Endothelial cell of umbilical vein (primary cell): ENCODE measurements at regions not wholly inside any gene's neighbourhood (a gene's known extent, or its start where the extent isn't known, plus 50 kb on each side); places are given as distances from the start of the nearest gene placed in this dataset.

Experiments
- BruUV-seq: library from RNA; stranded (reverse); fragments of 400-500 nt; replicated peaks from 2 replicates; lab custom pipeline; 2021; lab: Mats Ljungman, UMichigan
- CTCF ChIA-PET: fragments of 300-600, 350-600 bp; sonication (Branson Sonifier 250); formaldehyde crosslinking; loops from one replicate; lab custom pipeline; 2021; ENCODE audit warnings: antibody characterized with exemption, inconsistent platforms; lab: Charles Lee
- POLR2A ChIA-PET: fragments of 300-600, 350-600 bp; sonication (Branson Sonifier 250); formaldehyde crosslinking; loops from one replicate; lab custom pipeline; 2021; ENCODE audit warnings: antibody characterized with exemption, inconsistent platforms; lab: Charles Lee
- DNase-seq: peaks from one replicate; pipeline ENCODE4 v3.0.0-alpha.2; 2011; ENCODE audit warnings: low read depth, low spot score
- FAIRE-seq: peaks from 2 replicates; lab custom pipeline; 2011; peaks lifted over from hg19 to GRCh38; lab: Jason Lieb, UNC
- H2AFZ ChIP-seq: 2 replicates; pipeline ENCODE4 v1.6.0; 2012; ENCODE audit warnings: low read depth, low read length, control low read depth, inconsistent platforms
- H3K27ac ChIP-seq: 2 replicates; pipeline ENCODE4 v1.5.1; 2011; ENCODE audit warnings: low read depth, mild to moderate bottlenecking, control low read depth, low read length, moderate library complexity; ENCODE audit not compliant: insufficient read depth
- H3K27me3 ChIP-seq, 2 experiments: 2 replicates each; pipeline versions ENCODE4 v1.6.0 to v1.6.1; 2011; ENCODE audit warnings: low read length in 2 of 2, mixed read lengths in 1 of 2; ENCODE audit not compliant: control insufficient read depth in 2 of 2, insufficient read depth in 2 of 2
- H3K36me3 ChIP-seq, 2 experiments: 2 replicates in 1 of 2; 3 replicates in 1 of 2; pipeline ENCODE4 v1.5.1; 2011; ENCODE audit warnings: low read length in 2 of 2, mild to moderate bottlenecking in 1 of 2, moderate library complexity in 1 of 2; ENCODE audit not compliant: control insufficient read depth in 2 of 2, insufficient read depth in 2 of 2; ENCODE audit errors: extremely low read depth in 1 of 2
- H3K4me1 ChIP-seq: 3 replicates; pipeline ENCODE4 v1.5.1; 2011; ENCODE audit warnings: mild to moderate bottlenecking, low read length; ENCODE audit not compliant: control insufficient read depth, insufficient read depth; ENCODE audit errors: extremely low read depth
- H3K4me2 ChIP-seq: 2 replicates; pipeline ENCODE4 v1.6.1; 2011; ENCODE audit warnings: low read length, control low read depth, mixed read lengths; ENCODE audit not compliant: insufficient read depth
- H3K4me3 ChIP-seq, 3 experiments: fragments of 200-600 bp in 1 of 3; sonication (generic), shearing (Covaris generic) in 1 of 3; replicated peaks in 1 of 3; 2 replicates each; pipeline ENCODE4 v1.5.1; 2011 to 2016; ENCODE audit warnings: control low read depth in 3 of 3, low read length in 3 of 3, mild to moderate bottlenecking in 2 of 3, inconsistent platforms in 1 of 3, low read depth in 1 of 3, moderate library complexity in 1 of 3; ENCODE audit not compliant: insufficient read depth in 1 of 3
- H3K79me2 ChIP-seq: 2 replicates; pipeline ENCODE4 v1.6.0; 2012; ENCODE audit warnings: low read length, inconsistent platforms; ENCODE audit not compliant: control insufficient read depth, insufficient read depth
- H3K9ac ChIP-seq: replicated peaks from 2 replicates; pipeline ENCODE3; 2011; ENCODE audit warnings: low read length, control low read depth; ENCODE audit not compliant: insufficient read depth; ENCODE audit errors: extremely low read depth
- H3K9me1 ChIP-seq: replicated peaks from 3 replicates; pipeline ENCODE4 v1.6.0; 2011; ENCODE audit warnings: mild to moderate bottlenecking, low read length; ENCODE audit not compliant: control insufficient read depth, insufficient read depth; ENCODE audit errors: extremely low read depth
- H3K9me3 ChIP-seq: replicated peaks from 2 replicates; pipeline ENCODE4 v1.5.1; 2012; ENCODE audit warnings: low read length, inconsistent platforms; ENCODE audit not compliant: control insufficient read depth, insufficient read depth
- H4K20me1 ChIP-seq: replicated peaks from 2 replicates; pipeline ENCODE3; 2011; ENCODE audit warnings: mild to moderate bottlenecking, low read length; ENCODE audit not compliant: control insufficient read depth, insufficient read depth; ENCODE audit errors: extremely low read depth
- EZH2 ChIP-seq: IDR thresholded peaks from 2 replicates; pipeline ENCODE4 v1.6.1; 2012; ENCODE audit warnings: borderline replicate concordance, low read depth, mild to moderate bottlenecking, moderate library complexity, low read length, inconsistent platforms; ENCODE audit not compliant: severe bottlenecking
- FOS ChIP-seq: IDR thresholded peaks from 2 replicates; pipeline ENCODE4 v1.6.1; 2011; ENCODE audit warnings: mild to moderate bottlenecking, low read length, moderate library complexity, borderline replicate concordance; ENCODE audit not compliant: insufficient read depth
- GATA2 ChIP-seq: IDR thresholded peaks from 2 replicates; pipeline ENCODE4 v1.7.0; 2011; ENCODE audit warnings: low read depth, mild to moderate bottlenecking, moderate library complexity, mixed read lengths, low read length; ENCODE audit not compliant: insufficient read length, insufficient read depth
- JUN ChIP-seq: IDR thresholded peaks from 2 replicates; pipeline ENCODE4 v1.6.1; 2011; ENCODE audit warnings: borderline replicate concordance, low read depth; ENCODE audit not compliant: insufficient read length, insufficient read depth
- MYC ChIP-seq: IDR thresholded peaks from one replicate; pipeline ENCODE4 v1.6.1; 2011; ENCODE audit warnings: mild to moderate bottlenecking, low read depth, low read length
- POLR2AphosphoS5 ChIP-seq: IDR thresholded peaks from 2 replicates; pipeline ENCODE4 v1.6.1; 2012; ENCODE audit warnings: low read depth, mild to moderate bottlenecking, control low read depth, low read length, moderate library complexity; ENCODE audit not compliant: insufficient read depth
- dilution Hi-C: fragments of 300-500 bp; cut with MboI; formaldehyde crosslinking; loops from one replicate; pipeline ENCODE4 v1.15.0; 2019; ENCODE audit warnings: low sequenced_read_pairs; ENCODE audit not compliant: extremely low pct_ligation_motif_present
- intact Hi-C: fragments of 100-400 bp; cut with micrococcal nuclease; formaldehyde crosslinking; loops from one replicate; pipeline ENCODE4 v1.10.0; 2022
- TF ChIP-seq, protein P1 (sequence below): IDR thresholded peaks from 2 replicates; pipeline ENCODE4 v1.6.1; 2011; ENCODE audit not compliant: insufficient read depth, insufficient read length

DNA sequence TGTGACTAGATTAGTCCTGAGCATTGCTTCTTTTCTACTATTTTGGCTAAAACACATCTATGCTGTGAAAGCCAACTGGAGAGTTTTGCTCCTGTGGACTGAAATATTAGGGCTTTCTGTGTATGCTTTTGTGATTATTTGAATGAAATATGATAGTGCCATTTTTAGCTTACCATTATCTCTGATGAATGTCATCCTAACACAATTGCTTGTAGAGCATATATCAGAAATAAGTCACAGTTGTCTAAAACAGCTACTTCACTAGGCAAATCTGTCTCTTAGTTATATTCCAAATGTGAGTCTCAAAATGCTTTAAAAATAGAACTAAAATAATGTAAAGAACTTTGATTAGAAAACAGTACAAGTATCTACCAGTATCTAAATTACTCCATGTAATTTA is 401.4 kb upstream of the PTCHD4 start:
- Histone ChIP-seq H3K4me3 (no peak overlapping the region), H3K9ac (no peak overlapping the region), H3K79me2 (no peaks in the 10 kb centered on the region), H3K9me1 (no peaks in the 10 kb centered on the region), H3K36me3 (no peaks in the 10 kb centered on the region), H3K9me3 (no peaks in the 10 kb centered on the region), H3K27me3 (no peaks in the 10 kb centered on the region), H3K4me1 (no peaks in the 10 kb centered on the region), H2AFZ (no peak overlapping the region), H3K27ac (no peak overlapping the region), H4K20me1 (no peaks in the 10 kb centered on the region), H3K4me2 (no peak overlapping the region)
- DNase-seq: no peak
- FAIRE-seq: no peak
- POLR2A ChIA-PET: no interaction called here
- dilution Hi-C loops (no loop called here), intact Hi-C loops (no loop called here)
- TF ChIP-seq POLR2AphosphoS5 (no peak), JUN (no peak), MYC (no peak), GATA2 (no peak)
- TF ChIP-seq, protein P1, sequence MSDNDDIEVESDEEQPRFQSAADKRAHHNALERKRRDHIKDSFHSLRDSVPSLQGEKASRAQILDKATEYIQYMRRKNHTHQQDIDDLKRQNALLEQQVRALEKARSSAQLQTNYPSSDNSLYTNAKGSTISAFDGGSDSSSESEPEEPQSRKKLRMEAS: no peak
- CTCF ChIA-PET: no interaction called here
- no TSS peak for BruUV-seq

GRCh38 chr6:48511378-48511777 is 400.4 kb upstream of the PTCHD4 start:
- intact Hi-C loops: no loop called here
- no peaks in the 10 kb centered on the region for H3K79me2 ChIP-seq
- no peaks in the 10 kb centered on the region for H3K4me1 ChIP-seq
- no peak overlapping the region for H3K9ac ChIP-seq
- H3K9me3 ChIP-seq: no peaks in the 10 kb centered on the region
- no TSS peak for BruUV-seq
- H2AFZ ChIP-seq: no peak overlapping the region
- no peak overlapping the region for H3K4me3 ChIP-seq
- dilution Hi-C loops: no loop called here
- no peaks in the 10 kb centered on the region for H4K20me1 ChIP-seq
- H3K36me3 ChIP-seq: no peaks in the 10 kb centered on the region
- H3K4me2 ChIP-seq: no peak overlapping the region
- no peaks in the 10 kb centered on the region for H3K27me3 ChIP-seq
- no peak for TF ChIP-seq JUN
- TF ChIP-seq, protein P1: no peak
- TF ChIP-seq POLR2AphosphoS5: no peak
- no peak for TF ChIP-seq EZH2
- no peak for TF ChIP-seq FOS
- no peak overlapping the region for H3K27ac ChIP-seq
- H3K9me1 ChIP-seq: no peaks in the 10 kb centered on the region
- CTCF ChIA-PET: no interaction called here
- FAIRE-seq (no peak), DNase-seq (no peak)
- POLR2A ChIA-PET: no interaction called here
